PC-9 (cell line): ENCODE measurements at regions not wholly inside any gene's neighbourhood (a gene's known extent, or its start where the extent isn't known, plus 50 kb on each side); places are given as distances from the start of the nearest gene placed in this dataset.
"Not testable (repeated sequence)": the region's sequence is repeated elsewhere in the genome, so short reads cannot be mapped to it uniquely, and the experiment has no call there.

Source experiments
- BruUV-seq: library from RNA; stranded (reverse); fragments of 400-500 nt; replicated peaks from 2 replicates; lab custom pipeline; 2021; lab: Mats Ljungman, UMichigan
- CTCF ChIA-PET: fragments of 300-600 bp; sonication (Branson Sonifier 250); formaldehyde crosslinking; loops from one replicate; lab custom pipeline; 2022; ENCODE audit warnings: antibody characterized with exemption; lab: Charles Lee
- POLR2A ChIA-PET: fragments of 300-600 bp; sonication (Branson Sonifier 250); formaldehyde crosslinking; loops from one replicate; lab custom pipeline; 2022; ENCODE audit warnings: antibody characterized with exemption; ENCODE audit not compliant: unreplicated experiment; lab: Charles Lee
- DNase-seq, 2 experiments: peaks; one replicate each; pipeline versions ENCODE4 v3.0.0 to v3.0.0-alpha.2; 2015 to 2022; ENCODE audit warnings: mixed read lengths in 1 of 2
- H2AFZ ChIP-seq: fragments of 200-600 bp; sonication (generic); 2 replicates; pipeline ENCODE4 v1.8.1; 2017; ENCODE audit warnings: antibody characterized with exemption
- H3F3A ChIP-seq: fragments of 200-600 bp; sonication (generic); 2 replicates; pipeline ENCODE4 v1.8.1; 2017; ENCODE audit warnings: antibody characterized with exemption, mild to moderate bottlenecking, low read depth; ENCODE audit not compliant: insufficient read depth
- H3K27ac ChIP-seq: fragments of 200-600 bp; sonication (generic); 2 replicates; pipeline ENCODE4 v1.6.1; 2016; ENCODE audit warnings: mixed run types
- H3K27me3 ChIP-seq: fragments of 200-600 bp; sonication (generic); 2 replicates; pipeline ENCODE4 v1.6.1; 2016; ENCODE audit warnings: low read depth, mixed run types; ENCODE audit not compliant: insufficient read depth
- H3K36me3 ChIP-seq: fragments of 200-600 bp; sonication (generic); 2 replicates; pipeline ENCODE4 v1.6.1; 2016; ENCODE audit warnings: low read depth, mixed run types
- H3K4me1 ChIP-seq: fragments of 200-600 bp; sonication (generic); replicated peaks from 2 replicates; pipeline ENCODE4 v1.6.1; 2016; ENCODE audit warnings: mixed run types; ENCODE audit not compliant: insufficient read depth
- H3K4me2 ChIP-seq: fragments of 200-600 bp; sonication (generic); 2 replicates; pipeline ENCODE4 v1.6.1; 2017; ENCODE audit warnings: mixed run types
- H3K4me3 ChIP-seq: fragments of 200-600 bp; sonication (generic); 2 replicates; pipeline ENCODE4 v1.6.1; 2016; ENCODE audit warnings: mixed run types
- H3K79me2 ChIP-seq: fragments of 200-600 bp; sonication (generic); 2 replicates; pipeline ENCODE4 v1.6.1; 2017; ENCODE audit warnings: low read depth, mixed run types
- H3K9me2 ChIP-seq: fragments of 200-600 bp; sonication (generic); 2 replicates; pipeline ENCODE4 v1.8.1; 2017; ENCODE audit warnings: mild to moderate bottlenecking; ENCODE audit not compliant: insufficient read depth
- H3K9me3 ChIP-seq: fragments of 200-600 bp; sonication (generic); 2 replicates; pipeline ENCODE4 v1.8.1; 2016; ENCODE audit warnings: low read depth; ENCODE audit not compliant: insufficient read depth
- H4K20me1 ChIP-seq: fragments of 200-600 bp; sonication (generic); 2 replicates; pipeline ENCODE4 v1.8.1; 2017; ENCODE audit not compliant: insufficient read depth
- EZH2 ChIP-seq: fragments of 200-600 bp; sonication (generic); IDR thresholded peaks from 2 replicates; pipeline ENCODE4 v1.8.0; 2017; ENCODE audit warnings: antibody characterized with exemption, low read depth
- intact Hi-C: fragments of 100-400 bp; cut with micrococcal nuclease; formaldehyde crosslinking; loops from one replicate; pipeline ENCODE4 v1.10.0; 2022; ENCODE audit not compliant: unreplicated experiment
- TF ChIP-seq, protein P1 (sequence below): fragments of 200-600 bp; sonication (generic); conservative IDR thresholded peaks from 2 replicates; pipeline ENCODE4 v1.6.1; 2017; ENCODE audit warnings: mixed run types, antibody characterized with exemption, mild to moderate bottlenecking, moderate library complexity

DNA sequence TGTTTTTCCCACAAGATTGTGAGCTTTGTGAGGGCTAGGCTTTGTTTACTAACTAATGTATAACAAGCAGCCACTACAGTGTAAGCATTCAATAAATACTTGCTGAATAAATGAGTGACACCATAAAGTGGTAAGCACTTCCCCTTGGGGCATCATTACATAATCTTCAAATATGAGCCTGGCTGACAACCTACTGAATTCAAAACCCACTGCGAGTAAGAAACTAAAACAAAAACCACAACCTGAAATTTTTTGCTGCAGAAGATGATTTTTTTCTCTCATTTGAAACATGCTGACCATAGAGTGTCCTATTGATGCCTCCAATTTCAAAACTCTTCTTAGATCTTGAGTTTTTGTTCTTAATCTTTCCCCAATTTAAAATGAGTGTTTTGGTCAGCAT, 331.3 kb upstream of the CCNG1 start:
- intact Hi-C loops = no loop called here
- Histone ChIP-seq H3K36me3 (no peaks in the 10 kb centered on the region), H3K4me2 (no peak overlapping the region), H3K79me2 (no peaks in the 10 kb centered on the region), H3K27me3 (no peaks in the 10 kb centered on the region), H2AFZ (no peak overlapping the region), H3K4me1 (no peaks in the 10 kb centered on the region), H3K9me2 (no peaks in the 10 kb centered on the region), H3K27ac (no peak overlapping the region), H4K20me1 (no peaks in the 10 kb centered on the region), H3K9me3 (no peaks in the 10 kb centered on the region), H3F3A (no peaks in the 10 kb centered on the region), H3K4me3 (no peak overlapping the region)
- DNase-seq = no peak
- TF ChIP-seq EZH2 = no peak
- TF ChIP-seq, protein P1, sequence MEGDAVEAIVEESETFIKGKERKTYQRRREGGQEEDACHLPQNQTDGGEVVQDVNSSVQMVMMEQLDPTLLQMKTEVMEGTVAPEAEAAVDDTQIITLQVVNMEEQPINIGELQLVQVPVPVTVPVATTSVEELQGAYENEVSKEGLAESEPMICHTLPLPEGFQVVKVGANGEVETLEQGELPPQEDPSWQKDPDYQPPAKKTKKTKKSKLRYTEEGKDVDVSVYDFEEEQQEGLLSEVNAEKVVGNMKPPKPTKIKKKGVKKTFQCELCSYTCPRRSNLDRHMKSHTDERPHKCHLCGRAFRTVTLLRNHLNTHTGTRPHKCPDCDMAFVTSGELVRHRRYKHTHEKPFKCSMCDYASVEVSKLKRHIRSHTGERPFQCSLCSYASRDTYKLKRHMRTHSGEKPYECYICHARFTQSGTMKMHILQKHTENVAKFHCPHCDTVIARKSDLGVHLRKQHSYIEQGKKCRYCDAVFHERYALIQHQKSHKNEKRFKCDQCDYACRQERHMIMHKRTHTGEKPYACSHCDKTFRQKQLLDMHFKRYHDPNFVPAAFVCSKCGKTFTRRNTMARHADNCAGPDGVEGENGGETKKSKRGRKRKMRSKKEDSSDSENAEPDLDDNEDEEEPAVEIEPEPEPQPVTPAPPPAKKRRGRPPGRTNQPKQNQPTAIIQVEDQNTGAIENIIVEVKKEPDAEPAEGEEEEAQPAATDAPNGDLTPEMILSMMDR = no peak
- BruUV-seq = no TSS peak
- CTCF ChIA-PET = no interaction called here
- POLR2A ChIA-PET = no interaction called here

DNA sequence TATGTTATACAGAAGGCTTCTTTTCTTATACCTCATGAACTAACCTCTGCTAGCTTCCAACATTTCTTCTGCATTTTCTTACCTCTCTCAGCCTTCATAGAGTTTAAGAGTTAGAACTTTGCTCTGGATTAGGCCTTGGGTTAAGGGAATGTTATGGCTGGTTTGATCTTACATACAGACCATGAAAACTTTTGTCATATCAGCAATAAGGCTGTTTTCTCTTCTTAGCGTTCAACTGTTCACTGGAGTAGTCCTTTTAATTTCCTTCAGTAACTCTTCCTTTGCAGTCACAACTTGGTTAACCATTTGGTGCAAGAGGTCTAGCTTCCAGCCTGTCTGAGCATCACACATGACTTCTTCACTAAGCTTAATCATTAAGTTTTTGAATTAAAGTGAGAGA, 329.0 kb upstream of the CCNG1 start:
- ChIA-PET POLR2A (no interaction called here), CTCF (no interaction called here)
- H3K4me1 ChIP-seq = no peaks in the 10 kb centered on the region
- TF ChIP-seq, protein P1 = no peak
- TF ChIP-seq EZH2 = no peak
- H3K9me3 ChIP-seq = no peaks in the 10 kb centered on the region
- H3K27ac ChIP-seq = no peak overlapping the region
- H2AFZ ChIP-seq = no peak overlapping the region
- H3K9me2 ChIP-seq = no peaks in the 10 kb centered on the region
- H3K27me3 ChIP-seq = no peaks in the 10 kb centered on the region
- intact Hi-C loops = no loop called here
- H3K4me2 ChIP-seq = no peak overlapping the region
- DNase-seq = no peak
- BruUV-seq = no TSS peak
- no peaks in the 10 kb centered on the region for H4K20me1 ChIP-seq
- H3K79me2 ChIP-seq = no peaks in the 10 kb centered on the region
- no peak overlapping the region for H3K4me3 ChIP-seq
- no peaks in the 10 kb centered on the region for H3F3A ChIP-seq
- no peaks in the 10 kb centered on the region for H3K36me3 ChIP-seq

DNA sequence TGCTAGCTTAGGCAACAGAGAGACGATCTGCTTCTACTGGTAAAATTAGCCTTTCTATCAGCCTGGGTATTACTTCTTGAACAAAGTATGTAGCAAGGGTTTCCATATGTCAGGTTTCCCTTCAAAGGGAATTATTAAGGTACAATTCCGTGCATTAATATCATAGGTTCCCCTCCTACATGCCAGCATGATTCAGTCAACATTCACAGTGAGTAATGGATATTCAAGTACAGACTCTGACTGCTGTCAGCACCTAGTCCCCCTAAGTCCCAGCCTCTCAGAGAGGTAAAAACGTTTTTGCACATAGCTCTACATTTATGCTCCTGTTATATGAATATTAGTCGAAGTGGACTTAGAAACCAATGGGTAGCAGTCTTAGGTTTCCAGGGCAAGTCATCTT, 322.4 kb upstream of the CCNG1 start:
- Histone ChIP-seq H3K9me2 (no peaks in the 10 kb centered on the region; the same call in 1 of the 2 replicates), H3K27me3 (no peaks in the 10 kb centered on the region), H3K4me3 (no peak overlapping the region), H3K4me2 (no peak overlapping the region), H3K4me1 (no peaks in the 10 kb centered on the region), H3F3A (no peaks in the 10 kb centered on the region), H3K27ac (no peak overlapping the region), H4K20me1 (no peaks in the 10 kb centered on the region), H3K9me3 (no peaks in the 10 kb centered on the region), H3K36me3 (no peaks in the 10 kb centered on the region), H2AFZ (no peak overlapping the region), H3K79me2 (no peaks in the 10 kb centered on the region)
- intact Hi-C loops = no loop called here
- no peak for TF ChIP-seq EZH2
- TF ChIP-seq, protein P1 = no peak
- DNase-seq = no peak
- ChIA-PET POLR2A (no interaction called here), CTCF (no interaction called here)
- no TSS peak for BruUV-seq

DNA sequence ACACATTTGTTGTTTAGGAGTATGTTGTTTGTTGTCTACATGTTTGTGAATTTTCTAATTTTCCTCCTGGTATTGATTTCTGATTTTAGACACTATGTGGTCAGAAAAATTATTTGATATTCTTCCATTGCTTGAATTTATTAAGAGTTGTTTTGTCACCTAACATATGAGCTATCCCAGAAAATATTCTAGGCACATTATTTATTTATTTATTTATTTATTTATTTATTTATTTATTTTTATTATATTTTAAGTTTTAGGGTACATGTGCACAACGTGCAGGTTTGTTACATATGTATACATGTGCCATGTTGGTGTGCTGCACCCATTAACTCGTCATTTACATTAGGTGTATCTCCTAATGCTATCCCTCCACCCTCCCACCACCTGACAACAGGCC, 320.8 kb upstream of the CCNG1 start:
- H3K27ac ChIP-seq, H3K4me3 ChIP-seq, H3K4me1 ChIP-seq, DNase-seq, CTCF ChIA-PET, H3K36me3 ChIP-seq, H3K9me2 ChIP-seq, H3K79me2 ChIP-seq, POLR2A ChIA-PET, H3K27me3 ChIP-seq, H4K20me1 ChIP-seq, H3K4me2 ChIP-seq, H2AFZ ChIP-seq, H3K9me3 ChIP-seq, intact Hi-C loops, BruUV-seq, H3F3A ChIP-seq: not testable (repeated sequence)
